ENCODE measurements at regions not wholly inside any gene's neighbourhood (a gene's known extent, or its start where the extent isn't known, plus 50 kb on each side); places are given as distances from the start of the nearest gene placed in this dataset.

DNA sequence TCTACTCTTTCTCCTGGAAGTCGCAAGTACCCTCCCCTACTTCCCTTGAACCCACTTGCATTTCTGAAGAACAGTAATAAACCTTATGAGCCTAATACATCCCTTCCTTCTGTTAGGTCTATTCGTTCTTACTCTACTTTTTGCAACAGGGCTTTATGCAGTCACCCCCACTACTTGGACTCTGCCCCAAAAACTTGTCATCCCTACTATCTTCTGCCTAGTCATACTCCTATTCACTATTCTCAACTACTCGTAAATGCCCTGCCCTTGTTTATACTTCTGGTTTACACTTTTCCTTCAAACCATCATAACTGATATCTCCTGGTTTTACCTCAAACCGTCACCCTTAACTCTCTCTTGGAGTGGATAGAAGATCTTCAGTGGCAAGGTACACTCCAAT lies 55.2 kb upstream of the SLIT2 start:
- TF ChIP-seq, protein P1, sequence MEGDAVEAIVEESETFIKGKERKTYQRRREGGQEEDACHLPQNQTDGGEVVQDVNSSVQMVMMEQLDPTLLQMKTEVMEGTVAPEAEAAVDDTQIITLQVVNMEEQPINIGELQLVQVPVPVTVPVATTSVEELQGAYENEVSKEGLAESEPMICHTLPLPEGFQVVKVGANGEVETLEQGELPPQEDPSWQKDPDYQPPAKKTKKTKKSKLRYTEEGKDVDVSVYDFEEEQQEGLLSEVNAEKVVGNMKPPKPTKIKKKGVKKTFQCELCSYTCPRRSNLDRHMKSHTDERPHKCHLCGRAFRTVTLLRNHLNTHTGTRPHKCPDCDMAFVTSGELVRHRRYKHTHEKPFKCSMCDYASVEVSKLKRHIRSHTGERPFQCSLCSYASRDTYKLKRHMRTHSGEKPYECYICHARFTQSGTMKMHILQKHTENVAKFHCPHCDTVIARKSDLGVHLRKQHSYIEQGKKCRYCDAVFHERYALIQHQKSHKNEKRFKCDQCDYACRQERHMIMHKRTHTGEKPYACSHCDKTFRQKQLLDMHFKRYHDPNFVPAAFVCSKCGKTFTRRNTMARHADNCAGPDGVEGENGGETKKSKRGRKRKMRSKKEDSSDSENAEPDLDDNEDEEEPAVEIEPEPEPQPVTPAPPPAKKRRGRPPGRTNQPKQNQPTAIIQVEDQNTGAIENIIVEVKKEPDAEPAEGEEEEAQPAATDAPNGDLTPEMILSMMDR (IDR thresholded peaks at IDR 0.05), result no peak
- no peak for TF ChIP-seq POLR2A (IDR thresholded peaks at IDR 0.05)
- Histone ChIP-seq H3K4me1 (peaks cover 0 to 26% (median 0%) of the 10 kb centered on the region in 12 donors), H3K27ac (no peak overlapping the region), H3K27me3 (no peaks in the 10 kb centered on the region), H3K36me3 (no peaks in the 10 kb centered on the region), H3K9me3 (peaks cover 0 to 4% (median 0%) of the 10 kb centered on the region in 12 donors), H3K4me3 (no peak overlapping the region)
- DNase-seq (no peak), ATAC-seq (no peak)
- 86 to 93% (median 90%) methylated on average over 4 of the region's 4 CpGs for WGBS, 4 donors
- intact Hi-C loops (cut with DNase I), result no loop called here

DNA sequence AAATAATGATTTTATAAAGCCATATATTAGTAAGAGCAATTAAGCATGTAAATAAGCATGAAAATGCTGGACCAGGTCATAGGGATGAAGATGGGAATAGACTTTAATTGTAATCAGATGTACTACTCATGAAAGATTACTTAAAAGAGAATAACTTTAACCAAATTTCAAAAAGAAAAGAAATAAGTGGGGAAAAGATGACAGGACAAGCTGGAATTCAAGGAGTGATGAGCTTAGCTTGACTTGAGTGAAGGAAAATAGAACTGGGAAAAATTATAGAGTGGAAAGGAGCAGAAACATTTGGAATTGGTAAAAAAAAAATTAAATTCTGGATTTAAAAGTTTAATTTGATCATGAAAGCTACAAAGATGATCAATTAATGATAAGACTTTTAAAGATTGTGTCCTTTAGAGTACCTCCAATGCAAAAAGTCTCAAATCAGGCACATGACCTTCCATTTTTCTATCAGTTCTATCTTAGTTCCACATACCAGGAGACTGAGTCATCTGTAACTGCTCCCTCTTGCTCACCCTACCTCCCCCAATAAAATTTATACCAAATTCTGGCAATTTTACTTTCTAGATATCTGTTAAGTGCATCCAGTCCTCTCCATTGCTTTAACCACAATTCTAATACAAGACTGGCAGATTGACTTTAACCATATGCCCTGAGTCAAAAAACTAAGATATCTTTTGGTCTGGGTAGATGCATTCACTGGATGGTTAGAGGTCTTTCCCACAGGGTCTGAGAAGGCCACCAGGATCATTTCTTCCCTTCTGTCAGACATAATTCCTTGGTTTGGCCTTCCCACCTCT lies 56.4 kb upstream of the SLIT2 start:
- intact Hi-C loops (cut with DNase I), result no loop called here
- peaks cover 0 to 4% (median 0%) of the 10 kb centered on the region in 12 donors for H3K9me3 ChIP-seq
- H3K27ac ChIP-seq, result peak overlapping the region in 3 of 12 donors; percentile 8 to 77 (median 39)
- H3K36me3 ChIP-seq, result no peaks in the 10 kb centered on the region
- no peak overlapping the region for H3K4me3 ChIP-seq
- ATAC-seq (no peak), DNase-seq (no peak)
- TF ChIP-seq, protein P1 (IDR thresholded peaks at IDR 0.05), result no peak
- no peak for TF ChIP-seq POLR2A (IDR thresholded peaks at IDR 0.05)
- peaks cover 0 to 26% (median 0%) of the 10 kb centered on the region in 12 donors for H3K4me1 ChIP-seq
- no peaks in the 10 kb centered on the region for H3K27me3 ChIP-seq

DNA sequence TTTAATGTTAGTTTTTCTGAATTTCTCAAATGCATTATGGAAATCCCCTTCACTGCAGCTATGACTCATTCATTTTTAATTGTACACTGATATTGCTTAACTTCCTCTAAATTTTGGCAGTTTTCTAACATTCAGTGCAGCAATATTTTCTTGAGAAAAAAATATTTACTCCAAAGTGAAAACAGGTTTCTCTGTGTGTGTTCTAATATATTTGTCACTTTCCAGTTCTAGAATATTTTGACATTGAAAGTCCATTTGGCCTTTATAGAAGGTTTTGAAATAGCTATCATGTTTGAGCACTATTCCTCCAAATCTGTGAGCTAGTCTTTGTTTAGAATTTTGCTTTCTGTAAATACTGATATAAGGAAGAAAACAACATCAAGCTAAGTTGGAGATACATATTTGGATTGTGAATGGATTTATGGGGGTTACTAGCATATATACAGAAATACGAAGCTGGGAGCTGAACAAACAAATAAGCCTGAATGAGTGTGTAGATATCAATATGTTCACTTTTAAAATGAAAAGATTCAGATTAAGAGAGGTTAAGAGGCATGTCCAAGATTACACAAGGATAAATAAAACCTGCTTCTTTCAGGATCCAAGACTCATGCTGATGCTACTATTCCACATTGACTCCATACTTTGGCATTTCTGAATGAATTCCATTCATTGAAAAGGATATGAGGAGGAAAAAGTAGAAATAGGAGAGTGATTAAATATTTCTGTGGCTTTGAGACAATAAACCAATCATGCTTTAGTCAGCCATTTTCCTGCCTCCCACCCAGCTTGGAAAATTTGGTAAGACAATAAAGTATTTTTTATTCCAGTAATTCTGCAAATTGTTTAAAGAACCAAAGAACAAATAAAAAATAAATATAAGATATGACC lies 57.3 kb upstream of the SLIT2 start:
- Histone ChIP-seq H3K36me3 (no peaks in the 10 kb centered on the region), H3K27me3 (no peaks in the 10 kb centered on the region), H3K27ac (peak overlapping the region in 7 of 12 donors; percentile 5 to 77 (median 56)), H3K9me3 (peaks cover 0 to 4% (median 0%) of the 10 kb centered on the region in 12 donors), H3K4me1 (peaks cover 0 to 26% (median 0%) of the 10 kb centered on the region in 12 donors), H3K4me3 (no peak overlapping the region)
- 61 to 84% (median 67%) methylated on average over 1 of the region's 1 CpG for WGBS, 4 donors
- DNase-seq (no peak), ATAC-seq (peak in 2 of 4 donors; percentile 52 to 73)
- intact Hi-C loops (cut with DNase I), result no loop called here
- no peak for TF ChIP-seq POLR2A (IDR thresholded peaks at IDR 0.05)
- TF ChIP-seq, protein P1 (IDR thresholded peaks at IDR 0.05), result no peak

Data from heart left ventricle (tissue), 16 donors.